PFSK-1 (cell line): ENCODE measurements at regions not wholly inside any gene's neighbourhood (a gene's known extent, or its start where the extent isn't known, plus 50 kb on each side); places are given as distances from the start of the nearest gene placed in this dataset.

Experiments
- POLR2AphosphoS5 ChIP-seq: IDR thresholded peaks from 2 replicates; pipeline ENCODE4 v1.6.1; 2012; ENCODE audit warnings: low read depth, mild to moderate bottlenecking, control low read depth, low read length, moderate library complexity
- TAF1 ChIP-seq: IDR thresholded peaks from 2 replicates; pipeline ENCODE4 v1.6.1; 2012; ENCODE audit warnings: low read length, control low read depth, borderline replicate concordance; ENCODE audit not compliant: insufficient read depth

DNA sequence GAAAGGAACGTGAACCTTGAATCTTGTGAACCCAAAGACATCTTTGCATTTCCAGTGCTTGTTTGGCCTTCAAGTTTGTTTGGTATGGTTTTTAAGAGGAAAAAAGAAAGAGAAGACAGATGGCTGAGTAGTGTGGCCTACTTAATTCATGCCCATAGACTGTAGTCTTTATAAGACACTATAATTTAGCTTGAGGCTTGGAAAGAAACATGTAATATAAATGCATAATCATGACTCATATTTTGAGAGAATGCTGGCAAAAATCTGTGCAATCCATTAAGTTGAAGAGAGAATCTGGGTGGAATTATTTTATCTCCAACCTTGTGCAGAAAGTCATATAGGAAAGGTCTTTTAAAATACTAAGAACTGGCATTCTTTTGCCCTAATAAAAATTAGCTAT lies 179.3 kb downstream of the SIPA1L2 start:
- TF ChIP-seq POLR2AphosphoS5, result no peak
- no peak for TF ChIP-seq TAF1
